SK-N-SH (cell line): ENCODE measurements at regions not wholly inside any gene's neighbourhood (a gene's known extent, or its start where the extent isn't known, plus 50 kb on each side); places are given as distances from the start of the nearest gene placed in this dataset.

Experiments
- EP300 ChIP-seq, 2 experiments: IDR thresholded peaks; 2 replicates each; pipeline versions ENCODE4 v1.4.0 to v1.6.1; 2012; ENCODE audit warnings: borderline replicate concordance in 1 of 2, low read depth in 1 of 2, low read length in 1 of 2
- EZH2phosphoT487 ChIP-seq: fragments of 200-600 bp; sonication (generic); IDR thresholded peaks from 2 replicates; pipeline ENCODE4 v1.6.1; 2017; ENCODE audit warnings: low read depth, mixed run types, mild to moderate bottlenecking, antibody characterized with exemption, moderate library complexity, borderline replicate concordance
- FOXM1 ChIP-seq: IDR thresholded peaks from 2 replicates; pipeline ENCODE4 v1.4.0; 2012; ENCODE audit warnings: low read depth, mild to moderate bottlenecking
- POLR2AphosphoS5 ChIP-seq: IDR thresholded peaks from 2 replicates; pipeline ENCODE4 v1.6.1; 2012; ENCODE audit warnings: low read depth, low read length
- RAD21 ChIP-seq: IDR thresholded peaks from 2 replicates; pipeline ENCODE4 v1.6.1; 2012; ENCODE audit warnings: mild to moderate bottlenecking, low read length
- RCOR1 ChIP-seq: fragments of 150-350 bp; IDR thresholded peaks from 2 replicates; pipeline ENCODE4 v1.6.1; 2017; ENCODE audit warnings: antibody characterized with exemption, low read length
- TAF1 ChIP-seq: IDR thresholded peaks from 2 replicates; pipeline ENCODE4 v1.6.1; 2012; ENCODE audit warnings: low read depth, mild to moderate bottlenecking, low read length, moderate library complexity, borderline replicate concordance
- TCF12 ChIP-seq: IDR thresholded peaks from 2 replicates; pipeline ENCODE4 v1.4.0; 2012
- TF ChIP-seq, protein P1 (sequence below): IDR thresholded peaks from 2 replicates; pipeline ENCODE4 v1.4.0; 2012; ENCODE audit warnings: low read depth, borderline replicate concordance
- TF ChIP-seq, protein P2 (sequence below): fragments of 200-600 bp; sonication (generic); IDR thresholded peaks from 2 replicates; pipeline ENCODE4 v1.6.1; 2017; ENCODE audit warnings: antibody characterized with exemption, mild to moderate bottlenecking, moderate library complexity
- TF ChIP-seq, protein P3 (sequence below): IDR thresholded peaks from 2 replicates; pipeline ENCODE4; 2012
- TF ChIP-seq, protein P4 (sequence below): fragments of 150-350 bp; IDR thresholded peaks from 2 replicates; pipeline ENCODE4 v1.6.1; 2017; ENCODE audit warnings: antibody characterized with exemption, low read length, low read depth, borderline replicate concordance
- TF ChIP-seq, protein P5 (sequence below): IDR thresholded peaks from 2 replicates; pipeline ENCODE4 v1.6.1; 2012; ENCODE audit warnings: mild to moderate bottlenecking, low read depth, low read length, moderate library complexity

DNA sequence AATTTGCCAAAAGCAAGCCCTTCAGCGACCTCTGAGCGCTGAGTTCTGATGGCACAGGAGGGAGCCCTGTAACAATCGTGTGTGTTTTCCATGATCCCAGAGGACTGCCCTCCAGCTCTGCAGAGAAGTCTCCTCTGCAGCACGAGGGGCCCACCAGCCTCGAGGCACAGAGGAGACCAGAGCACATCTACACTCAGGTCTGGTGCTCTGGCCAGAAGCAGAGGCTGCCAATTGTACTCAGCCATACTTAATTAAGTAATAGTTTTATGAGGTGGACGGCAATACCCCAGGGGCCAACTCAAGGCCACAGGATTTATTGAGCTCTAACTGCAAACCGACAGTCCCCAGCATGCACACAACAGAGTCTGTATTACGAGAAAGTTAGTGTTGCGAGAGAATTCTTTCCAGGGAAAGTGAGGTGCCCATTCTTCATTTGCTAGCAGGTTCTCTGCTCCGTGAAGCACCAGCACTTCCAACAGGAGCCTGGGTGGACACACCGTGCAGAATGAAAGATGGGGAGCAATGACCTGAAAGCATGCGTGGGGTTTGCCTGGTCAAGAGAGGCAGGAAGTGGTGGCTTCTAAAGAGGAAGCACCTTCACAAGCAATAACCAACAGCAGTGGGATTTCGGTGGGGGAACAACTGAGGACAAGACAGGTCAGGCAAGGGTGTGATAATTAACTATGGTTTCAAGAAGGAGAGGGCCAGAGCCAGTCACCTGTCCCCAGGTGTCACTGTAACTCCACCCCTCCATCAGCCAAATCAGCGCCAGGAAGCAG lies 92.8 kb upstream of the FOXC1 start:
- no peak for TF ChIP-seq RCOR1
- no peak for TF ChIP-seq EZH2phosphoT487
- TF ChIP-seq, protein P1, sequence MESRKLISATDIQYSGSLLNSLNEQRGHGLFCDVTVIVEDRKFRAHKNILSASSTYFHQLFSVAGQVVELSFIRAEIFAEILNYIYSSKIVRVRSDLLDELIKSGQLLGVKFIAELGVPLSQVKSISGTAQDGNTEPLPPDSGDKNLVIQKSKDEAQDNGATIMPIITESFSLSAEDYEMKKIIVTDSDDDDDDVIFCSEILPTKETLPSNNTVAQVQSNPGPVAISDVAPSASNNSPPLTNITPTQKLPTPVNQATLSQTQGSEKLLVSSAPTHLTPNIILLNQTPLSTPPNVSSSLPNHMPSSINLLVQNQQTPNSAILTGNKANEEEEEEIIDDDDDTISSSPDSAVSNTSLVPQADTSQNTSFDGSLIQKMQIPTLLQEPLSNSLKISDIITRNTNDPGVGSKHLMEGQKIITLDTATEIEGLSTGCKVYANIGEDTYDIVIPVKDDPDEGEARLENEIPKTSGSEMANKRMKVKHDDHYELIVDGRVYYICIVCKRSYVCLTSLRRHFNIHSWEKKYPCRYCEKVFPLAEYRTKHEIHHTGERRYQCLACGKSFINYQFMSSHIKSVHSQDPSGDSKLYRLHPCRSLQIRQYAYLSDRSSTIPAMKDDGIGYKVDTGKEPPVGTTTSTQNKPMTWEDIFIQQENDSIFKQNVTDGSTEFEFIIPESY, result no peak
- TF ChIP-seq TAF1, result no peak
- no peak for TF ChIP-seq EP300 (IDR thresholded peaks at IDR 0.05; ENCODE audit: borderline replicate concordance in 1 of 2, low read depth in 1 of 2, low read length in 1 of 2)
- TF ChIP-seq POLR2AphosphoS5, result no peak
- TF ChIP-seq, protein P2, sequence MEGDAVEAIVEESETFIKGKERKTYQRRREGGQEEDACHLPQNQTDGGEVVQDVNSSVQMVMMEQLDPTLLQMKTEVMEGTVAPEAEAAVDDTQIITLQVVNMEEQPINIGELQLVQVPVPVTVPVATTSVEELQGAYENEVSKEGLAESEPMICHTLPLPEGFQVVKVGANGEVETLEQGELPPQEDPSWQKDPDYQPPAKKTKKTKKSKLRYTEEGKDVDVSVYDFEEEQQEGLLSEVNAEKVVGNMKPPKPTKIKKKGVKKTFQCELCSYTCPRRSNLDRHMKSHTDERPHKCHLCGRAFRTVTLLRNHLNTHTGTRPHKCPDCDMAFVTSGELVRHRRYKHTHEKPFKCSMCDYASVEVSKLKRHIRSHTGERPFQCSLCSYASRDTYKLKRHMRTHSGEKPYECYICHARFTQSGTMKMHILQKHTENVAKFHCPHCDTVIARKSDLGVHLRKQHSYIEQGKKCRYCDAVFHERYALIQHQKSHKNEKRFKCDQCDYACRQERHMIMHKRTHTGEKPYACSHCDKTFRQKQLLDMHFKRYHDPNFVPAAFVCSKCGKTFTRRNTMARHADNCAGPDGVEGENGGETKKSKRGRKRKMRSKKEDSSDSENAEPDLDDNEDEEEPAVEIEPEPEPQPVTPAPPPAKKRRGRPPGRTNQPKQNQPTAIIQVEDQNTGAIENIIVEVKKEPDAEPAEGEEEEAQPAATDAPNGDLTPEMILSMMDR, result no peak
- no peak for TF ChIP-seq TCF12
- TF ChIP-seq, protein P3, sequence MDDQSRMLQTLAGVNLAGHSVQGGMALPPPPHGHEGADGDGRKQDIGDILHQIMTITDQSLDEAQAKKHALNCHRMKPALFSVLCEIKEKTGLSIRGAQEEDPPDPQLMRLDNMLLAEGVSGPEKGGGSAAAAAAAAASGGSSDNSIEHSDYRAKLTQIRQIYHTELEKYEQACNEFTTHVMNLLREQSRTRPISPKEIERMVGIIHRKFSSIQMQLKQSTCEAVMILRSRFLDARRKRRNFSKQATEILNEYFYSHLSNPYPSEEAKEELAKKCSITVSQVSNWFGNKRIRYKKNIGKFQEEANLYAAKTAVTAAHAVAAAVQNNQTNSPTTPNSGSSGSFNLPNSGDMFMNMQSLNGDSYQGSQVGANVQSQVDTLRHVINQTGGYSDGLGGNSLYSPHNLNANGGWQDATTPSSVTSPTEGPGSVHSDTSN, result no peak
- no peak for TF ChIP-seq FOXM1
- TF ChIP-seq, protein P4, sequence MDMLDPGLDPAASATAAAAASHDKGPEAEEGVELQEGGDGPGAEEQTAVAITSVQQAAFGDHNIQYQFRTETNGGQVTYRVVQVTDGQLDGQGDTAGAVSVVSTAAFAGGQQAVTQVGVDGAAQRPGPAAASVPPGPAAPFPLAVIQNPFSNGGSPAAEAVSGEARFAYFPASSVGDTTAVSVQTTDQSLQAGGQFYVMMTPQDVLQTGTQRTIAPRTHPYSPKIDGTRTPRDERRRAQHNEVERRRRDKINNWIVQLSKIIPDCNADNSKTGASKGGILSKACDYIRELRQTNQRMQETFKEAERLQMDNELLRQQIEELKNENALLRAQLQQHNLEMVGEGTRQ, result no peak
- TF ChIP-seq, protein P5, sequence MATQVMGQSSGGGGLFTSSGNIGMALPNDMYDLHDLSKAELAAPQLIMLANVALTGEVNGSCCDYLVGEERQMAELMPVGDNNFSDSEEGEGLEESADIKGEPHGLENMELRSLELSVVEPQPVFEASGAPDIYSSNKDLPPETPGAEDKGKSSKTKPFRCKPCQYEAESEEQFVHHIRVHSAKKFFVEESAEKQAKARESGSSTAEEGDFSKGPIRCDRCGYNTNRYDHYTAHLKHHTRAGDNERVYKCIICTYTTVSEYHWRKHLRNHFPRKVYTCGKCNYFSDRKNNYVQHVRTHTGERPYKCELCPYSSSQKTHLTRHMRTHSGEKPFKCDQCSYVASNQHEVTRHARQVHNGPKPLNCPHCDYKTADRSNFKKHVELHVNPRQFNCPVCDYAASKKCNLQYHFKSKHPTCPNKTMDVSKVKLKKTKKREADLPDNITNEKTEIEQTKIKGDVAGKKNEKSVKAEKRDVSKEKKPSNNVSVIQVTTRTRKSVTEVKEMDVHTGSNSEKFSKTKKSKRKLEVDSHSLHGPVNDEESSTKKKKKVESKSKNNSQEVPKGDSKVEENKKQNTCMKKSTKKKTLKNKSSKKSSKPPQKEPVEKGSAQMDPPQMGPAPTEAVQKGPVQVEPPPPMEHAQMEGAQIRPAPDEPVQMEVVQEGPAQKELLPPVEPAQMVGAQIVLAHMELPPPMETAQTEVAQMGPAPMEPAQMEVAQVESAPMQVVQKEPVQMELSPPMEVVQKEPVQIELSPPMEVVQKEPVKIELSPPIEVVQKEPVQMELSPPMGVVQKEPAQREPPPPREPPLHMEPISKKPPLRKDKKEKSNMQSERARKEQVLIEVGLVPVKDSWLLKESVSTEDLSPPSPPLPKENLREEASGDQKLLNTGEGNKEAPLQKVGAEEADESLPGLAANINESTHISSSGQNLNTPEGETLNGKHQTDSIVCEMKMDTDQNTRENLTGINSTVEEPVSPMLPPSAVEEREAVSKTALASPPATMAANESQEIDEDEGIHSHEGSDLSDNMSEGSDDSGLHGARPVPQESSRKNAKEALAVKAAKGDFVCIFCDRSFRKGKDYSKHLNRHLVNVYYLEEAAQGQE, result no peak
- TF ChIP-seq RAD21, result no peak
